Esophagus muscularis mucosa (tissue), 4 donors: ENCODE measurements at regions not wholly inside any gene's neighbourhood (a gene's known extent, or its start where the extent isn't known, plus 50 kb on each side); places are given as distances from the start of the nearest gene placed in this dataset.

Experiments used
- DNase-seq: peaks from one replicate; pipeline ENCODE4 v3.0.0-alpha.2; 2017; ENCODE audit errors: extremely low spot score
- H3K27ac ChIP-seq, 4 donors: fragments of 200-600 bp; sonication (generic); replicated peaks in 1 of 4; 1 replicate in 3 of 4; 2 replicates in 1 of 4; pipeline ENCODE4 v1.5.1; 2016 to 2019; ENCODE audit warnings: mild to moderate bottlenecking in 1 of 4
- H3K27me3 ChIP-seq, 4 donors: fragments of 200-600 bp; sonication (generic); one replicate each; pipeline versions ENCODE4 v1.5.1 to v1.6.0; 2016 to 2019
- H3K36me3 ChIP-seq, 4 donors: fragments of 200-600 bp; sonication (generic); one replicate each; pipeline ENCODE4 v1.5.1; 2016 to 2019
- H3K4me1 ChIP-seq, 4 donors: fragments of 200-600 bp; sonication (generic); one replicate each; pipeline ENCODE4 v1.5.1; 2016 to 2019
- H3K4me3 ChIP-seq, 4 donors: fragments of 200-600 bp; sonication (generic); 1 replicate in 2 of 4; 2 replicates in 2 of 4; pipeline ENCODE4 v1.5.1; 2016 to 2019; ENCODE audit warnings: mild to moderate bottlenecking in 4 of 4, moderate library complexity in 1 of 4
- H3K9me3 ChIP-seq, 4 donors: fragments of 200-600 bp; sonication (generic); 1 replicate in 3 of 4; 2 replicates in 1 of 4; pipeline ENCODE4 v1.5.1; 2016 to 2019
- EP300 ChIP-seq: sonication (generic); formaldehyde crosslinking; IDR thresholded peaks from one replicate; pipeline ENCODE4 v1.6.1; 2017; ENCODE audit warnings: antibody characterized with exemption
- POLR2A ChIP-seq: fragments of 450-650 bp; IDR thresholded peaks from one replicate; pipeline ENCODE4 v1.6.1; 2017; ENCODE audit warnings: antibody characterized with exemption, moderate library complexity, mild to moderate bottlenecking, low read depth
- POLR2AphosphoS5 ChIP-seq, 2 donors: sonication (generic); formaldehyde crosslinking; IDR thresholded peaks; one replicate each; pipeline ENCODE4 v1.6.1; 2017; ENCODE audit warnings: antibody characterized with exemption in 2 of 2
- WGBS: methylation state at CpG from one replicate; pipeline ENCODE4 v1.1.5; 2018; 5-methylcytosine and 5-hydroxymethylcytosine counted together
- intact Hi-C: fragments of 100-400 bp; cut with DNase I; formaldehyde crosslinking; loops from one replicate; pipeline ENCODE4 v1.15.1; 2023
- TF ChIP-seq, protein P1 (sequence below), 3 experiments: fragments of 200-600 bp in 2 of 3; fragments of 450-650 bp in 1 of 3; sonication (generic) in 2 of 3; IDR thresholded peaks; one replicate each; pipeline ENCODE4 v1.5.1; 2017 to 2019; ENCODE audit warnings: antibody characterized with exemption in 3 of 3, mild to moderate bottlenecking in 2 of 3, moderate library complexity in 1 of 3

DNA sequence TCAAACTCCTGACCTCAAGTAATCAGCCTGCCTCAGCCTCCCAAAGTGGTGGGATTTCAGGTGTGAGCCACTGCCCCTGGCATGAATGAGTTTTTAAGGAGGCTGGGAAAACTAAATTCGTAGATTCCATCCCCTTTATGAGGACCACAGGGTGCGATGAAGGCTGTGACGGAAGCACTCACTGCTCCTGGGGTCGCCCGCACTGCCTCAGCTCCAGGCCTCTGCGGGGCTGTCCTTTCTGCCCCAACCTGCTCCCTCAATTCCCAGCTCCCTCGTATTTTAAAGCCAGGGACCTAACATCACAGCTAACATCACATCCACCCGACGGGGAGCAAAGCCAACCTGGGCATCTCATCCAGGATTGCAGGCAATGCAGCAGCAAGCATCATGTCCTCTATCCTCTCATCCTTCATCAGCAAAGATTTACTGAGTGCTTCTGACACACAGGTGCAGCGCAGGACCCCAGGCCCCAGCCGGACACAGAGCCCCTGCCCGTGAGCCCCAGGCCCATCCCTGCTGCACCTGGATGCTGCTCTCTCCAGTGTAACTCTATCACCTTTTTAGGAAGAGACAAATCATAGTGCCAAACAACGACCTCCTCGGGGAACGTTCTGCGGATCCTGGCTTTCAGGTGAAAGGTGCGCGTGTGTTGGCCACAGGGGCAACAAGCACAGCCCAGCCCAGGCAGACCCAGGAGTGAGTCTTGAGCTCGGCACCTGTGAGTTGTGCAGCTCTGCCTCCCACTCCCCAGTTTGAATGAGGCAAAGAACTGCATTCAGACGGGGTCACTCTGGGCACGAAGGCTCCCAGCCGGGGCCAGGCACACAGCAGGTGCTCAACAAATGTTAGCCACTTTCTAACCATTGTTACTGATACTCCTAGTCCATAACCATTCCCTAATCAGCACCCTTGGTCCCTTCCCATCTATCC is 134.3 kb downstream of the CRYBB2 start:
- Histone ChIP-seq H3K27me3 (no peaks in the 10 kb centered on the region), H3K4me1 (no peaks in the 10 kb centered on the region), H3K9me3 (no peaks in the 10 kb centered on the region), H3K36me3 (peaks cover 59 to 98% (median 95%) of the 10 kb centered on the region in 4 donors), H3K4me3 (no peak overlapping the region), H3K27ac (no peak overlapping the region)
- 94% methylated on average over 22 of the region's 22 CpGs for WGBS
- no peak for TF ChIP-seq POLR2AphosphoS5 (IDR thresholded peaks at IDR 0.05)
- TF ChIP-seq, protein P1, sequence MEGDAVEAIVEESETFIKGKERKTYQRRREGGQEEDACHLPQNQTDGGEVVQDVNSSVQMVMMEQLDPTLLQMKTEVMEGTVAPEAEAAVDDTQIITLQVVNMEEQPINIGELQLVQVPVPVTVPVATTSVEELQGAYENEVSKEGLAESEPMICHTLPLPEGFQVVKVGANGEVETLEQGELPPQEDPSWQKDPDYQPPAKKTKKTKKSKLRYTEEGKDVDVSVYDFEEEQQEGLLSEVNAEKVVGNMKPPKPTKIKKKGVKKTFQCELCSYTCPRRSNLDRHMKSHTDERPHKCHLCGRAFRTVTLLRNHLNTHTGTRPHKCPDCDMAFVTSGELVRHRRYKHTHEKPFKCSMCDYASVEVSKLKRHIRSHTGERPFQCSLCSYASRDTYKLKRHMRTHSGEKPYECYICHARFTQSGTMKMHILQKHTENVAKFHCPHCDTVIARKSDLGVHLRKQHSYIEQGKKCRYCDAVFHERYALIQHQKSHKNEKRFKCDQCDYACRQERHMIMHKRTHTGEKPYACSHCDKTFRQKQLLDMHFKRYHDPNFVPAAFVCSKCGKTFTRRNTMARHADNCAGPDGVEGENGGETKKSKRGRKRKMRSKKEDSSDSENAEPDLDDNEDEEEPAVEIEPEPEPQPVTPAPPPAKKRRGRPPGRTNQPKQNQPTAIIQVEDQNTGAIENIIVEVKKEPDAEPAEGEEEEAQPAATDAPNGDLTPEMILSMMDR (IDR thresholded peaks at IDR 0.05), result no peak
- no peak for TF ChIP-seq POLR2A
- TF ChIP-seq EP300, result no peak
- no peak for DNase-seq
- intact Hi-C loops, result no loop called here

DNA sequence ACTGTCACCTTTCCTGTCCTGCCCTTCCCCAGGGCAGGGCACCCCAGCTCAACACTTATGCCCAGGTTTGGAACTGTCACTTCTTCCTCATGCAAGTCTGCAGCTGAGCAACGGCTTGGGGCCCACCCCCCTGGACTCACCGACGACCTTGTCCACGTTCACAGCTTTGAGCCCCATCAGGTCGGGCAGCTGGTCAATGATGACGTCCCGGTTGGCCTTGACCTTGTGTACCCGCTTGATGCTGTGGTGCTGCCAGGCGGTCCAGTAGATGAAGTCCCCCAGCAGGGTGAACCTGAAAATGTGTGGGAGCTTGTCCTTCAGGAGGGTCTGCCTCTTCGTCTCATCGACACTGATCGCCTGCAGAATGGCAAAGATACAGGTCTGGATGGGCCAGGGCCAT is 135.0 kb downstream of the CRYBB2 start:
- Histone ChIP-seq H3K27ac (no peak overlapping the region), H3K4me1 (no peaks in the 10 kb centered on the region), H3K27me3 (no peaks in the 10 kb centered on the region), H3K9me3 (no peaks in the 10 kb centered on the region), H3K36me3 (peaks cover 62 to 98% (median 95%) of the 10 kb centered on the region in 4 donors), H3K4me3 (no peak overlapping the region)
- intact Hi-C loops, result no loop called here
- TF ChIP-seq POLR2A (no peak), EP300 (no peak), POLR2AphosphoS5 (IDR thresholded peaks at IDR 0.05) (no peak)
- TF ChIP-seq, protein P1 (IDR thresholded peaks at IDR 0.05), result no peak
- WGBS, result 97% methylated on average over 11 of the region's 12 CpGs
- no peak for DNase-seq

DNA sequence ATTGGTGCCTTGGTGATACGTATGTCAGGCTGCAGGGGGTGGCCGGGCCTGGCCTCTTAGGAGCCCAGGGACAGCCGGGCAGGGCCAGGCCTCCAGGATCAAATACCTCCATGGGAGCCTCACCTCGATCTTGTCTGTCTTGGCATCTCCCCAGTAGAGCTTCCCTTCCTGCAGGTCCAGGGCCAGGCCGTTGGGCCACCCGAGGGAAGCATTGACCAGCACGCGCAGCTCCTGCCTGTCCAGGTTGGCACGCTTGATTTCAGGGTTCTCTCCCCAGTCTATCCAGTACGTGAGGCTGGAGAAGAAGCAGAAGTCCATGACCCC is 137.7 kb downstream of the CRYBB2 start:
- H3K36me3 ChIP-seq, result peaks cover 45 to 87% (median 80%) of the 10 kb centered on the region in 4 donors
- no peak for DNase-seq

DNA sequence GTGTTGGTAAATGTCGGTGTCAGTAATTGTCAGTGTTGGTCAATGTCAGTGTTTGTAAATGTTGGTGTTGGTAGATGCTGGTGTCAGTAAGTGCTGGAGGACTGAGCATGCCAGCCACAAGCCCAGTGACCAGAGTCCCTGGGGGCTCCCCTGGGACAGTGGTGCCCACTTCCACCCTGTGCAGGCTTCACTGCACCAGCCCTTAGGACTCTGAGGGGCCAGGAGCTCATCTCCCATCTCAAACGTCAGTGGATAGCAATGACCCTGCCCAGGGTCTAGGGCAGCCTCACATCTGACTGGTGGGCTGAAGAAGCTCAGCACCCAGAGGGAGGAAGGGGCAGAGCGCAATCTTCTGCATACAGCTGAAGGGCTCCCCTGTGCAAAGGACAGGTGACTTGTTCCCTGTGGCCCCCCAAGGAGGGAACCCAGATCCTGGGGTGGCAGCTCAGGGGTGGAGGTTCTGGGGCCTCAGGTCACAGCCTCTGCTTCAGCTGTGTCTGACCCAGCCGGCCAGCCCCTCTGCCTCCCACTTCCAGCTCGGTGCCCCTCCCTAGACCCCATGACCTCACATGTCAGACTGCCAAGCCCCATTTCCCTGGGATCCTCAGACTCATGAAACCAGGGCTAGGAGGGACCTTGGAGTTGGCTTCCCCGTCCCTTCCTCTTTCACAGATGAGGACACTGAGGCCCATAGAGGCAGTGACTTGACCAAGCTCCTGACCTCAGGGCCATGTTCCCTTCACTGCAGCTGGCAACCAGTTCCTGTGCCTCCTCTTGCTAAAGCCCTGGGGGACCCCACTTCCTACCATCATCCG is 138.4 kb downstream of the CRYBB2 start:
- peaks cover 42 to 80% (median 74%) of the 10 kb centered on the region in 4 donors for H3K36me3 ChIP-seq
- no peaks in the 10 kb centered on the region for H3K9me3 ChIP-seq
- no peak for DNase-seq
- H3K27ac ChIP-seq, result no peak overlapping the region
- H3K4me1 ChIP-seq, result peaks cover 4 to 13% (median 9%) of the 10 kb centered on the region in 4 donors
- no peak overlapping the region for H3K4me3 ChIP-seq
- TF ChIP-seq POLR2AphosphoS5 (IDR thresholded peaks at IDR 0.05), result no peak
- TF ChIP-seq, protein P1 (IDR thresholded peaks at IDR 0.05), result no peak
- intact Hi-C loops, result no loop called here
- WGBS, result 76% methylated on average over 6 of the region's 7 CpGs
- no peaks in the 10 kb centered on the region for H3K27me3 ChIP-seq

More for the DNA sequence above, 137.7 kb downstream of the CRYBB2 start:
- peaks cover 0 to 6% (median 1%) of the 10 kb centered on the region in 4 donors for H3K4me1 ChIP-seq
- H3K4me3 ChIP-seq, result no peak overlapping the region
- 91% methylated on average over 10 of the region's 10 CpGs for WGBS
- TF ChIP-seq POLR2AphosphoS5 (IDR thresholded peaks at IDR 0.05) (no peak), EP300 (no peak), POLR2A (no peak)
- TF ChIP-seq, protein P1 (IDR thresholded peaks at IDR 0.05), result no peak
- no peak overlapping the region for H3K27ac ChIP-seq
- intact Hi-C loops, result no loop called here
- H3K27me3 ChIP-seq, result no peaks in the 10 kb centered on the region
- H3K9me3 ChIP-seq, result no peaks in the 10 kb centered on the region
